ENCODE measurements at regions not wholly inside any gene's neighbourhood (a gene's known extent, or its start where the extent isn't known, plus 50 kb on each side); places are given as distances from the start of the nearest gene placed in this dataset.
"Not testable (repeated sequence)": the region's sequence is repeated elsewhere in the genome, so short reads cannot be mapped to it uniquely, and the experiment has no call there.

DNA sequence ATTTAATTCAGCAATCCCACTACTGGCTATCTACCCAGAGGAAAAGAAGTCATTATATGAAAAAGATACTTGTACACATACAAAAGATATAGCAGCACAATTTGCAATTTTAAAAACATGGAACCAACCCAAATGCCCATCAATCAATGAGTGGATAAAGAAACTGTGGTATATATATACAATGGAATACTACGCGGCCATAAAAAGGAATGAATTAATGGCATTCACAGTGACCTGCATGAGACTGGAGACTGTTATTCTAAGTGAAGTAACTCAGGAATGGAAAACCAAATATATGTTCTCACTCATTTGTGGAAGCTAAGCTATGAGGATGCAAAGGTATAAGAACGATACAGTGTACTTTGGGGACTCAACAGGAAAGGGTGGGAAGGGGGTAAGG, 102.8 kb upstream of the KCNMA1 start:
- not testable (repeated sequence) for DNase-seq (ENCODE audit: low read depth in 2 of 2)

DNA sequence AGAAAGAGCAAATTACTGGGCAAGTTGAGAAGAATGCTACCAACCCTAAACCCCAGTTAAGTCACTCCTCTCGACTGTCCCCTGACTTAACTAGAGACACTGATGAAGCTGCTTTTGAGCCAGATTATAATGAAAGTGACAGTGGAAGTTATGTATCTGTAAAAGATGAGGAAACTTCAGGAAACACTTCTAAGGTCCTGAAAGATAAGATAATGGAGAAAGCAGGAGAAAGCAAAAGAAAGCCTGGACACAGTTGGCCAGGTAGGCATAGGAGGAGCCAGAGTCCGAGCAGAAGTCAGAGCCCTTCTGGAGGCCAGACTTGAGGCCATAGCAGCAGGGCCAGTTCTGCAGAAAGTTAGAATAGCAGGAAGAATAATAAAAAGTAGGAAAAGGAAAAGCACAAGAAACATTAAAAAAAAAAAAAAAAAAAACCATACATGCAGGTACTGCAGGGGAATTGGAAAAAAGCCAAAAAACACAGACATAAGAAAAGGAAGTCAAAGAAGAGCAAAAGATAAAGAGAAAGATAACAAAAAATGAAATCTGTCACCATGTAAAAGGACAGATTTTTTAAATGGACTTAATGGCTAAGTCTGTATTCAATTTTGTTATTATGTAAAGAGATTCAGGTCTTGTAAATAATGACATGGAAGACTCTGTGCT, 101.0 kb upstream of the KCNMA1 start:
- DNase-seq (ENCODE audit: low read depth in 2 of 2): no peak

- peak; percentile 91 for DNase-seq (ENCODE audit: low read depth in 2 of 2)
These were observed 100.0 kb upstream of the KCNMA1 start for GRCh38 chr10:77737608-77738007.

DNA sequence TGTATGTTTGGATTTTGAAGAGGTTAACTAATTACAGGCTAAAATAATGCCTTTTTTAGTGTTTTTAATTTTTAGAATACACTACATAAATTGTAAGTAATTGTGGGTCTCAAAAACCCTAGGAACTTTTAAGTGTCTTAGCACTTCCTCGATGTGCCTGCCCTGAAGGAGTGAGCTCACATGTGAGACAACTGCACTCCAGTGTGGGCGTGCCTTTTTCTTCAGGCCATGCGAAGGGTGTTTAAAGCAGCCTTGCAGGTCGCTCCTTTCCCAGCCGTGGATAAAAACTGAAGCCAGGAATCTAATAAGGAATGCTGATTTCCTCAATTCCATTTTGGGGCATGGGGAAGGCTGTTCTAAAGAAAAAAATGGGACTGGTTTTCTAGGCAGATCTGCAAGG, 97.5 kb upstream of the KCNMA1 start:
- not testable (repeated sequence) for DNase-seq (ENCODE audit: low read depth in 2 of 2)

DNA sequence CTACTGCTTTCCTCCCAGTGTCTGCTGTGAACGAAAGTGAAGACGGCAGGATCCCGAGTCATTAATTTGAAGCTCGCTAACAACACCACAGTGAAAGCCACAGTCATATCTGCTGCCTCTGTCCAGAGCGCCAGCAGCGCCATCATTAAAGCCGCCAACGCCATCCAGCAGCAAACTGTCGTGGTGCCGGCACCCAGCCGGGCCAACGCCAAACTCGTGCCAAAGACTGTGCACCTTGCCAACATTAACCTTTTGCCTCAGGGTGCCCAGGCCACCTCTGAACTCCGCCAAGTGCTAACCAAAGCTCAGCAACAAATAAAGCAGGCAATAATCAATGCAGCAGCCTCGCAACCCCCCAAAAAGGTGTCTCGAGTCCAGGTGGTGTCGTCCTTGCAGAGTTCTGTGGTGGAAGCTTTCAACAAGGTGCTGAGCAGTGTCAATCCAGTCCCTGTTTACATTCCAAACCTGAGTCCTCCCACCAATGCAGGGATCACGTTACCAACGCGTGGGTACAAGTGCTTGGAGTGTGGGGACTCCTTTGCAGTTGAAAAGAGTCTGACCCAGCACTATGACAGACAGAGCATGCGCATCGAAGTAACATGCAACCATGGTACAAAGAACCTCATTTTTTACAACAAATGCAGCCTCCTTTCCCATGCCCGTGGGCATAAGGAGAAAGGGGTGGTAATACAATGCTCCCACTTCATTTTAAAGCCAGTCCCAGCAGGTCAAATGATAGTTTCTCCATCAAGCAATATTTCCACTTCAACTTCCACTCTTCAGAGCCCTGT, 94.8 kb upstream of the KCNMA1 start:
- no peak for DNase-seq (ENCODE audit: low read depth in 2 of 2)

DNA sequence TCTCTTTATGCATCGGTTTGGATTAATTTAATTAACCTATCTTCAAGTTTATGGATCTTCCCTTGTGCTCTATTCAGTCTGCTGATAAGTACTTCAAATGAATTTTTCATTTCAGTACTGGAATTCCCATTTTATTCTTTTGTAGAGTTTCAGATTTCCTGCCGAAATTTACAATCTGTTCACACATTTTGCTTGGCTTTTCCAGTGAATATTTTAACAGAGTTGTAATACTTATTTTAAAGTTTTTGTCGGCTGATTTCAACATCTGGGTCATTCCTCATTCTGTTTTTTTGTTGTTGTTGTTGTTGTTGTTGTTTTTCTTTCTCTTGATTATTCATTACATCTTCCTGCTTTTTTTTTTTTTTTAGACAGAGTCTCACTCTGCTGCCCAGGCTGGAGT, 89.9 kb upstream of the KCNMA1 start:
- DNase-seq (ENCODE audit: low read depth in 2 of 2): no peak

GRCh38 chr10:77726732-77727131, 89.1 kb upstream of the KCNMA1 start:
- DNase-seq (ENCODE audit: low read depth in 2 of 2): no peak

- DNase-seq (ENCODE audit: low read depth in 2 of 2): no peak
These were observed 88.7 kb upstream of the KCNMA1 start for GRCh38 chr10:77726301-77726700.

- DNase-seq (ENCODE audit: low read depth in 2 of 2): no peak
These were observed 87.2 kb upstream of the KCNMA1 start for GRCh38 chr10:77724820-77725219.

DNA sequence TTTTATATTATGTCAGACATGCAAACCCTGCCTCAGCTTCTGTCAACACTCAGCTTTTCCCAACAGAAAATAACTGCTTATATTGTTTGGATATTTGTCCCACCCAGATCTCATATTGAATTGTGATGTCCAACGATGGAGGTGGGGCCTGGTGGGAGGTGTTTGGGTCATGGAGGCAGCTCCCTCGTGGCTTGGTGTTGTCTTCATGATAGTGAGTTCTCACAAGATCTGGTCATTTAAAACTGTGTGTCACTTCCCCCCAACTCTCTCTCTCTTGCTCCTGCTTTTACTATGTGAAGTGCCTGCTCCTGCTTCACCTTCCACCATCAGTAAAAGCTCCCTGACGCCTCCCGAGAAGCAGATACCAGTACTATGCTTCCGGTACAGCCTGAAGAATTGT, 85.8 kb upstream of the KCNMA1 start:
- DNase-seq (ENCODE audit: low read depth in 2 of 2): no peak

DNA sequence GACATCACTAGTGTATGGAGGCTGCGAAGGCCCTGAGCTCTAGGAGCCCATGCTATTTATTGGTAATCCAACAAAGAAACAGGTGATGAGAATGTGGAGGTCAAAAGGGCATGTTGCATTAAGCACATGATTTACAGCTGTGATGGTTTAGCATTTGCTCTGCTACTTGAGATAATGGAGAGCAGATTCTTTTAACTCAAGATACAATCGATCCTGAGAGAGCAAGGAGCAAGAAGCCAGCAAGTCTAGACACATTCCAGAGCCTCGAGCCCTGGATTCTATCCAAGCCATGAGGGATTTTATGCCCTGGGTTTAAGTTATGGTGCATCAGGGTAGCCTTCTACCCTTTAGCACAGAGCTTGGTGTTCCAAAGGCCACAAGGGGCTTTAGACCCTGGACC, 85.3 kb upstream of the KCNMA1 start:
- DNase-seq (ENCODE audit: low read depth in 2 of 2): peak; percentile 60

DNA sequence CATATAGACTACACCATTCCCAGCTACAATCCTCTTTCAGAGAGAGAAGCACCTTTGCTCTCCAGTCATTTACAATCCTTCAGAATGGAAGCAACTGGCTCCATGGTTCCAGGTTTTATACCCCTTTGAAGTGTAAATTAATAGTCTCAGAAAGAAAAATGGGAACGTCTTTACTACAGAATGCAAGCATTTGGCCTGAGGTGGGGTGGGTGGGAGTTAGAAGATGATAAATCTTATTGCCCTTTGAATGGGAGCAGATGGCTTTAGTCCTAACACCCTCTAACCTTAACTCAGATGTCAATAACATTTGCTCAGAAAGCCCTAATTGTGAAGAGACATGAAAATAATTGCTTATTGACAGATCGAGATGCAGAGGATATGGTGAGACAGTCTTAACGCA, 84.2 kb upstream of the KCNMA1 start:
- DNase-seq (ENCODE audit: low read depth in 2 of 2): no peak

- DNase-seq (ENCODE audit: low read depth in 2 of 2): no peak
These were observed 81.3 kb upstream of the KCNMA1 start for GRCh38 chr10:77718957-77719356.

- DNase-seq (ENCODE audit: low read depth in 2 of 2): not testable (repeated sequence)
These were observed 80.7 kb upstream of the KCNMA1 start for GRCh38 chr10:77718312-77718711.

DNA sequence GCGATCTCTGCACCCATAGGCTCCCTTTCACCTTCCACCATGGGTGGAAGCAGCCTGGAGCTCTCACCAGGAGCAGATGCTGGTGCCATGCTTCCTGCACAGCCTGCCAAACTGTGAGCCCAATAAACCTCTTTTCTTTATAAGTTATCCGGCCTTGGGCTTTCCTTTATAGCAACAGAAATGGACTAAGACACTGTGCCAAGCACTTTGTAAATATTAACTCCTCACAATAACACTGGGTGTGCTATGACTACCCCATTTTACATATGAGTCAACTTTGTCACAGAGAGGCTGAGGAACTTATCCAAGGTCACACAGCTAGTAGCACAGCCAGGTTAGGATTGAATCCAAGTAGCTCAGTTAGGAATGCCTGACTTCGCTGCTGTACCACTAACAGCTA, 79.7 kb upstream of the KCNMA1 start:
- DNase-seq (ENCODE audit: low read depth in 2 of 2): no peak

DNA sequence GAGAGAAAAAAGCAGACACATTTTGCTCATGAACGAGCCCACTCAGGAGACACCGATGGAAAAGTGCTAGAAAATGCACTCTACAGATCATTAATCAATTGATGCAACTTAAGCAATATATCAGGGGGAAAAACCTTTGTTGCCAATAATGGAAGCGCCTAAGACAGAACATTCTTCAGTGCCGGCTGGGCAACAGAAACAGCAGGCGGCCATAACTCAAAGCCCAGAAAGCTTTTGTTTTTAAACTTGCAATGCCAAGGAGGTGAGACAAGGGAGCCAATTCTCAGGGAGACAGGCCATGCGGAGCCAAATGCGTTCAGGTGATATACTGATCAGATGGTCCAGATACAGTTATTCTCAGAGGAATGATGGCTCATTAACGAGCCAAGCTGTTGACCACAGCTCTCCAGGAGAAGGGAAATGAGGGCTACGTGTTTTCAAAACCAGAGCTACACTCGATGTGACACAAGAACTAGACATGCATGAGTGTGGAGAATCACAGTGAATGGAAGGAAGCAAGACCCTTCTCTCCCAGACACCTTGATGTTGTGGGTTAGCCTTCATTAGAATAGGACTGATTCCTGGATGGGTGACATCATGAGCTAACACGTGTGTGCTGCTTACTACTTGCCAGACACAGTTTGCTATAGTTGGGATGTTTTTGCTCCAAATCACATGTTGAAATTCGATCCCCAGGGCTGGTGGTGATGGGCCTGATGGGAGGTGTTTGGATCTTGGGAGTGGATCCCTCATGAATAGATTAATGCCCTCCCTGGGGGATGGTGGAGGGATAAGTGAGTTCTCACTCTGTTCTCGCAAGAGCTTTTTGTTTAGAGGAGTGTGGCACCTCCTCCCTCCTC, 79.1 kb upstream of the KCNMA1 start:
- DNase-seq (ENCODE audit: low read depth in 2 of 2): peak in 1 of 2 experiments; percentile 56

- DNase-seq (ENCODE audit: low read depth in 2 of 2): no peak
These were observed 77.9 kb upstream of the KCNMA1 start for GRCh38 chr10:77715536-77715935.

- no peak for DNase-seq (ENCODE audit: low read depth in 2 of 2)
These were observed 77.5 kb upstream of the KCNMA1 start for GRCh38 chr10:77715088-77715487.

GRCh38 chr10:77713521-77714280, 76.1 kb upstream of the KCNMA1 start:
- peak; percentile 77 for DNase-seq (ENCODE audit: low read depth in 2 of 2)

DNA sequence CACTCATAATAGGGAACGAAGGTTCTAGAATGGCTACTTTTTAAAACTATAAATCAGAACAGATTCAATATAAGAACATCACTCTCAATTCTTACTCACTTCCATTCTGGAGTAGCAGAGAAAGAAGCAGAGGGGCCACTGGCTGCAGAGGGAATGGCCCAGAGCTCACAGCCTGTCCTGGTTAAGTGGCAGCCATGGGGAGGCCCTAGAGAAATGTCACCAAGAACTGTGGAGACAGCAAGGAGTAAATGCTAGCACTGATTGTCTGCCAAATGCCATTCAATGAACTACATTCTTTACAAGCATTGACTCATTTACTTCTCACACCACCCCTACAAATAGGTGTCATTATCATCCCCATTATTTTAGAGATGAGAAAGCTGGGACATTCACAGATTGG, 74.6 kb upstream of the KCNMA1 start:
- no peak for DNase-seq (ENCODE audit: low read depth in 2 of 2)

DNA sequence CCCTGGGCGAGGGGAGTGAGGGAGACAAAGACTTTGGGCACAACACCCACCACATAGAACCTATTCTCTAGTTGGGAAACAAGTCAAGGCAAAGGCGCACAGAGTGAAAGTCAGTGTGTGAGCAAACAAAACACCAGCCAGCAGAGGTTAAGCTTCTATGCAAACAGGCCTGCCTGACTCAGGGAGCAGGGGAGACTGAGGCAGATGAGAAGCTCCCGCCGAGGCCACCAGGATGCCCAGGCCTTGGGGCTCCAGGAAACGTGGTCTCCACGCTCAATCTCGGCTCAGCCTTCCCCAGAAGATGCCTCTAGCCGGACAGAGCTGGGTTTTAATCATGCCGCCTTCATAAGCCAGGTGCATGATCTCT, 74.1 kb upstream of the KCNMA1 start:
- DNase-seq (ENCODE audit: low read depth in 2 of 2): no peak

Measured in fibroblast of skin of left quadriceps (primary cell).